KMS-11 (cell line): ENCODE measurements at regions not wholly inside any gene's neighbourhood (a gene's known extent, or its start where the extent isn't known, plus 50 kb on each side); places are given as distances from the start of the nearest gene placed in this dataset.
"Not testable (repeated sequence)": the region's sequence is repeated elsewhere in the genome, so short reads cannot be mapped to it uniquely, and the experiment has no call there.

Experiments
- H2AFZ ChIP-seq: fragments of 200-600 bp; sonication (generic); 2 replicates; pipeline ENCODE4 v1.6.1; 2016; ENCODE audit warnings: antibody characterized with exemption, mixed run types, low read depth
- H3K27ac ChIP-seq: fragments of 200-600 bp; sonication (generic); 2 replicates; pipeline ENCODE4 v1.6.1; 2016; ENCODE audit warnings: mild to moderate bottlenecking, mixed run types
- H3K27me3 ChIP-seq: fragments of 200-600 bp; sonication (generic); 2 replicates; pipeline ENCODE4 v1.6.1; 2017; ENCODE audit warnings: mild to moderate bottlenecking, low read depth, mixed run types, moderate library complexity; ENCODE audit not compliant: insufficient read depth
- H3K36me3 ChIP-seq: fragments of 200-600 bp; sonication (generic); 2 replicates; pipeline ENCODE4 v1.6.1; 2017; ENCODE audit warnings: mild to moderate bottlenecking, mixed run types; ENCODE audit not compliant: insufficient read depth
- H3K4me1 ChIP-seq: fragments of 200-600 bp; sonication (generic); 2 replicates; pipeline ENCODE4 v1.6.1; 2016; ENCODE audit warnings: mild to moderate bottlenecking, low read depth, mixed run types; ENCODE audit not compliant: poor library complexity, severe bottlenecking
- H3K4me2 ChIP-seq: fragments of 200-600 bp; sonication (generic); 2 replicates; pipeline ENCODE4 v1.7.0; 2016; ENCODE audit warnings: mild to moderate bottlenecking, mixed run types
- H3K4me3 ChIP-seq: fragments of 200-600 bp; sonication (generic); IDR thresholded peaks from 2 replicates; pipeline ENCODE4 v1.6.1; 2017; ENCODE audit warnings: low read depth, low read length, mixed read lengths; ENCODE audit not compliant: insufficient read depth
- H3K79me2 ChIP-seq: fragments of 200-600 bp; sonication (generic); 2 replicates; pipeline ENCODE4 v1.6.1; 2016; ENCODE audit warnings: low read depth, mixed run types; ENCODE audit not compliant: insufficient read depth
- H3K9ac ChIP-seq: fragments of 200-600 bp; sonication (generic); 2 replicates; pipeline ENCODE4 v1.6.1; 2016; ENCODE audit warnings: mild to moderate bottlenecking, mixed run types
- H4K20me1 ChIP-seq: fragments of 200-600 bp; sonication (generic); 2 replicates; pipeline ENCODE4 v1.6.1; 2016; ENCODE audit warnings: mild to moderate bottlenecking, mixed run types; ENCODE audit not compliant: insufficient read depth
- TF ChIP-seq, protein P1 (sequence below): fragments of 200-600 bp; sonication (generic); conservative IDR thresholded peaks from 2 replicates; pipeline ENCODE4 v1.6.1; 2017; ENCODE audit warnings: low read depth, mild to moderate bottlenecking, antibody characterized with exemption, low read length, moderate library complexity, mixed read lengths

DNA sequence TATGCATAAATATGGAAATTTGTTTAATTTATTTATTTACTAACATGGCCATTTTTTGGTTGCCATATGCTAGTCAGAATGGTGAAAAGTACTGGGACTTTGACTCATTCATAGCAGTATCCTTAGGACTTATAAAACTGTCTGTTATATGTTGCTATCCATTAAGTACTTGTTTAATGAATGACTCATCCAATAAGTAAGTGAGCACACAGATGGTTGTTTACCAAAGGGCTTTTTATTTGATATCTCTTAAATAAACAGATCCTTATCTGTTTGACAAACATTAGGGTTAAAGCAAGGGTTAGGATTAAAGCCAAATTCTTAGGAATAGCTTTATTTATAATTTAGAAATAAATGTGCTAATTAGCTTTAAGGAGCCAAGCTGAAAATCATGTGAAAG, 183.4 kb downstream of the FBXO4 start:
- H3K4me3 ChIP-seq: no peak overlapping the region
- no peak overlapping the region for H2AFZ ChIP-seq
- no peak overlapping the region for H3K27ac ChIP-seq
- H3K36me3 ChIP-seq: no peaks in the 10 kb centered on the region
- H3K9ac ChIP-seq: no peak overlapping the region
- H3K4me2 ChIP-seq: no peak overlapping the region
- no peaks in the 10 kb centered on the region for H3K27me3 ChIP-seq
- TF ChIP-seq, protein P1, sequence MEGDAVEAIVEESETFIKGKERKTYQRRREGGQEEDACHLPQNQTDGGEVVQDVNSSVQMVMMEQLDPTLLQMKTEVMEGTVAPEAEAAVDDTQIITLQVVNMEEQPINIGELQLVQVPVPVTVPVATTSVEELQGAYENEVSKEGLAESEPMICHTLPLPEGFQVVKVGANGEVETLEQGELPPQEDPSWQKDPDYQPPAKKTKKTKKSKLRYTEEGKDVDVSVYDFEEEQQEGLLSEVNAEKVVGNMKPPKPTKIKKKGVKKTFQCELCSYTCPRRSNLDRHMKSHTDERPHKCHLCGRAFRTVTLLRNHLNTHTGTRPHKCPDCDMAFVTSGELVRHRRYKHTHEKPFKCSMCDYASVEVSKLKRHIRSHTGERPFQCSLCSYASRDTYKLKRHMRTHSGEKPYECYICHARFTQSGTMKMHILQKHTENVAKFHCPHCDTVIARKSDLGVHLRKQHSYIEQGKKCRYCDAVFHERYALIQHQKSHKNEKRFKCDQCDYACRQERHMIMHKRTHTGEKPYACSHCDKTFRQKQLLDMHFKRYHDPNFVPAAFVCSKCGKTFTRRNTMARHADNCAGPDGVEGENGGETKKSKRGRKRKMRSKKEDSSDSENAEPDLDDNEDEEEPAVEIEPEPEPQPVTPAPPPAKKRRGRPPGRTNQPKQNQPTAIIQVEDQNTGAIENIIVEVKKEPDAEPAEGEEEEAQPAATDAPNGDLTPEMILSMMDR: no peak
- H4K20me1 ChIP-seq: no peaks in the 10 kb centered on the region
- no peaks in the 10 kb centered on the region for H3K79me2 ChIP-seq
- H3K4me1 ChIP-seq: no peaks in the 10 kb centered on the region

GRCh38 chr5:42109006-42109572, 184.0 kb downstream of the FBXO4 start:
- H2AFZ ChIP-seq: no peak overlapping the region
- no peaks in the 10 kb centered on the region for H3K79me2 ChIP-seq
- no peaks in the 10 kb centered on the region for H3K4me1 ChIP-seq
- H3K36me3 ChIP-seq: no peaks in the 10 kb centered on the region
- H3K27me3 ChIP-seq: no peaks in the 10 kb centered on the region
- H3K27ac ChIP-seq: no peak overlapping the region
- TF ChIP-seq, protein P1: no peak
- no peak overlapping the region for H3K4me3 ChIP-seq
- H3K4me2 ChIP-seq: no peak overlapping the region
- H4K20me1 ChIP-seq: no peaks in the 10 kb centered on the region
- H3K9ac ChIP-seq: no peak overlapping the region

DNA sequence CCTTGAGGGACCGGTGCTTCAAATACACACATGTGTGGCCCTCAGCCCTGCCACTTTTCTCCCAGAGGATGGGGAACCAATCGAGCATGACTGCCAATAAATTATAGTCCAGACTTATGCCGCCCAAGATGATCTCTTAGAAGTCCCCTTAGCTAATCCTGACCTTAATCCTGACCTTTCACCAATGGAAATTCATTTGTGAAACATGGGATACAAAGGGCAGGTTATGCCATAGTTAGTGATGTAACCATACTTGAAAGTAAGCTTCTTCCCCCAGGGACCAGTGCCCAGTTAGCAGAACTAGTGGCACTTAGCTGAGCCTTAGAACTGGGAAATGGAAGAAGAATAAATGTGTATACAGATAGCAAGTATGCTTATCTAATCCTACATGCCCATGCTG, 190.6 kb downstream of the FBXO4 start:
- H3K27me3 ChIP-seq, H3K79me2 ChIP-seq, H3K36me3 ChIP-seq, H3K27ac ChIP-seq, H3K4me2 ChIP-seq, H3K4me1 ChIP-seq, H3K4me3 ChIP-seq, H2AFZ ChIP-seq, H3K9ac ChIP-seq, H4K20me1 ChIP-seq: not testable (repeated sequence)

DNA sequence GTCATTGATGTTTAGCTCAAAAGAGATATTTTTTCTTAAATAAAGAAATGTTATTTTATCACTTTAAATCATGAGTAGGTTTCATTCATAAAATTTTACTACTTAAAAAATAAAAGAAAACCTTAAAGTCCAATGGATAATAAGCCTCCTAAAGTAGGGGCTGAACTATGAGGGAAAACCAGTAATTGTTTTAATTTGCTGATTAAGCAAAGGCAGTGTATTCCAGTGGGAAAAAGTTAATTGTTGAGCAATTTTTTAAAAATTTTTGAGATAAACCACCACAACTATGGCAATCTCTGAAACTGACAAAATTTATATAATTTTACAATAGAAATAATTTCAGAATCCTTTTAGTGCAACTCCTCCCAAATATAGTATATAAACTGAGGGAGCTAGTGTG, 195.0 kb downstream of the FBXO4 start:
- H3K9ac ChIP-seq: no peak overlapping the region
- no peaks in the 10 kb centered on the region for H3K79me2 ChIP-seq
- H3K27ac ChIP-seq: no peak overlapping the region
- H3K4me3 ChIP-seq: no peak overlapping the region
- H3K4me1 ChIP-seq: no peaks in the 10 kb centered on the region
- H4K20me1 ChIP-seq: no peaks in the 10 kb centered on the region
- TF ChIP-seq, protein P1: no peak
- H3K36me3 ChIP-seq: no peaks in the 10 kb centered on the region
- no peak overlapping the region for H2AFZ ChIP-seq
- no peak overlapping the region for H3K4me2 ChIP-seq
- no peaks in the 10 kb centered on the region for H3K27me3 ChIP-seq

- H3K4me1 ChIP-seq: no peaks in the 10 kb centered on the region
- no peaks in the 10 kb centered on the region for H4K20me1 ChIP-seq
- H3K27ac ChIP-seq: no peak overlapping the region
- H3K27me3 ChIP-seq: no peaks in the 10 kb centered on the region
- H3K4me3 ChIP-seq: no peak overlapping the region
- no peak overlapping the region for H3K4me2 ChIP-seq
- TF ChIP-seq, protein P1: no peak
- H2AFZ ChIP-seq: no peak overlapping the region
- no peaks in the 10 kb centered on the region for H3K36me3 ChIP-seq
- H3K79me2 ChIP-seq: no peaks in the 10 kb centered on the region
- no peak overlapping the region for H3K9ac ChIP-seq
Measured at GRCh38 chr5:42121401-42121800, 196.3 kb downstream of the FBXO4 start.
